ENCODE measurements at regions not wholly inside any gene's neighbourhood (a gene's known extent, or its start where the extent isn't known, plus 50 kb on each side); places are given as distances from the start of the nearest gene placed in this dataset.

DNA sequence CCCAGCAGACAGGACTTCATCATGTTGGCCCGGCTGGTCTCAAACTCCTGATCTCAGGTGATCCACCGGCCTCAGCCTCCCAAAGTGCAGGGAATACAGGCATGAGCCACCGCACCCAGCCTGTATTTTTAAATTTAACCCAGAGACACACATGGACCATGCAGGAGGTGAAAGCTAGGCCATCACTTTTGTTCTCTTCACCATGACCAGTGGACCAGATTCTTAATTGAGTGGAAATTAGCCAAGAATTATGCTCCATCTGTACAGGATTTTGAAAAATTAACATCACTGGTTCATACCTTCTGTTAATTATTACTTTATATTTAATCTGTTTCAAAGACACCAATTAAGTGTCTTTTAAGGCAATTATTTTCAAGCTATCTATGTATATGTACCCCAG is 493.6 kb upstream of the NOX3 start:
- H3K79me2 ChIP-seq (ENCODE audit: low read length): no peaks in the 10 kb centered on the region
- no peak overlapping the region for H3K27ac ChIP-seq (ENCODE audit: low read length)
- H3K36me3 ChIP-seq (replicated peaks; ENCODE audit: low read depth, low read length): no peaks in the 10 kb centered on the region
- H2AFZ ChIP-seq (ENCODE audit: low read depth, low read length): no peak overlapping the region
- no peak overlapping the region for H3K9ac ChIP-seq (ENCODE audit: low read length)
- TF ChIP-seq, protein P1, sequence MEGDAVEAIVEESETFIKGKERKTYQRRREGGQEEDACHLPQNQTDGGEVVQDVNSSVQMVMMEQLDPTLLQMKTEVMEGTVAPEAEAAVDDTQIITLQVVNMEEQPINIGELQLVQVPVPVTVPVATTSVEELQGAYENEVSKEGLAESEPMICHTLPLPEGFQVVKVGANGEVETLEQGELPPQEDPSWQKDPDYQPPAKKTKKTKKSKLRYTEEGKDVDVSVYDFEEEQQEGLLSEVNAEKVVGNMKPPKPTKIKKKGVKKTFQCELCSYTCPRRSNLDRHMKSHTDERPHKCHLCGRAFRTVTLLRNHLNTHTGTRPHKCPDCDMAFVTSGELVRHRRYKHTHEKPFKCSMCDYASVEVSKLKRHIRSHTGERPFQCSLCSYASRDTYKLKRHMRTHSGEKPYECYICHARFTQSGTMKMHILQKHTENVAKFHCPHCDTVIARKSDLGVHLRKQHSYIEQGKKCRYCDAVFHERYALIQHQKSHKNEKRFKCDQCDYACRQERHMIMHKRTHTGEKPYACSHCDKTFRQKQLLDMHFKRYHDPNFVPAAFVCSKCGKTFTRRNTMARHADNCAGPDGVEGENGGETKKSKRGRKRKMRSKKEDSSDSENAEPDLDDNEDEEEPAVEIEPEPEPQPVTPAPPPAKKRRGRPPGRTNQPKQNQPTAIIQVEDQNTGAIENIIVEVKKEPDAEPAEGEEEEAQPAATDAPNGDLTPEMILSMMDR (IDR thresholded peaks at IDR 0.05; ENCODE audit: low read depth, low read length): no peak
- TF ChIP-seq EZH2phosphoT487 (IDR thresholded peaks at IDR 0.05; ENCODE audit: low read depth): no peak
- H3K4me2 ChIP-seq (ENCODE audit: low read length): no peak overlapping the region
- H3K4me1 ChIP-seq (ENCODE audit: low read length): no peaks in the 10 kb centered on the region
- no peak overlapping the region for H3K4me3 ChIP-seq (ENCODE audit: low read length)
- no peaks in the 10 kb centered on the region for H3K9me3 ChIP-seq (ENCODE audit: insufficient read depth, low read length)
- H4K20me1 ChIP-seq (ENCODE audit: insufficient read depth, low read length): no peaks in the 10 kb centered on the region
- H3K27me3 ChIP-seq (ENCODE audit: low read depth, low read length): no peaks in the 10 kb centered on the region

DNA sequence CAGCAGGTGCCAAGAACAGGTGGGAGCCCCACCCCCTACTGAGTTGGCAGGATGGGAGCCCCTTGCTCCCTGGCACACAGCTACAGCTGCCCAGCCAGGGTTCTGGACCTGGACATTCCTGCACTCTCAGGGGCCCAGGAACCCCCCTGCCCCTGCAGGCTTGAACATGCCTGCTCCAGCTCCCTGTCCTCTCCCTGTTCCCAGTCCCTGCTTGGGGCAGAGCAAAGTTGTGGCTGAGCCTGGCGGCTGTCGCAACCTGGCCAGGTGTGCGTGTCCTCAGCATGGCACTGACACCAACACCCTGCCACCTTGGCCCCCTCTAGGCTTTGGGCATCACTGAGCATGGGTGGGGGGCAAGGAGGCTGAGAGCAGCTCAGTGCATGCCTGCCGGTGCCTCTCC is 491.2 kb upstream of the NOX3 start:
- Histone ChIP-seq H3K9ac (ENCODE audit: low read length) (no peak overlapping the region), H3K79me2 (ENCODE audit: low read length) (no peaks in the 10 kb centered on the region), H4K20me1 (ENCODE audit: insufficient read depth, low read length) (no peaks in the 10 kb centered on the region), H2AFZ (ENCODE audit: low read depth, low read length) (no peak overlapping the region), H3K27me3 (ENCODE audit: low read depth, low read length) (no peaks in the 10 kb centered on the region), H3K4me3 (ENCODE audit: low read length) (no peak overlapping the region), H3K9me3 (ENCODE audit: insufficient read depth, low read length) (no peaks in the 10 kb centered on the region), H3K4me1 (ENCODE audit: low read length) (no peaks in the 10 kb centered on the region), H3K4me2 (ENCODE audit: low read length) (no peak overlapping the region), H3K36me3 (replicated peaks; ENCODE audit: low read depth, low read length) (no peaks in the 10 kb centered on the region), H3K27ac (ENCODE audit: low read length) (no peak overlapping the region)
- TF ChIP-seq, protein P1 (IDR thresholded peaks at IDR 0.05; ENCODE audit: low read depth, low read length): no peak
- no peak for TF ChIP-seq EZH2phosphoT487 (IDR thresholded peaks at IDR 0.05; ENCODE audit: low read depth)

DNA sequence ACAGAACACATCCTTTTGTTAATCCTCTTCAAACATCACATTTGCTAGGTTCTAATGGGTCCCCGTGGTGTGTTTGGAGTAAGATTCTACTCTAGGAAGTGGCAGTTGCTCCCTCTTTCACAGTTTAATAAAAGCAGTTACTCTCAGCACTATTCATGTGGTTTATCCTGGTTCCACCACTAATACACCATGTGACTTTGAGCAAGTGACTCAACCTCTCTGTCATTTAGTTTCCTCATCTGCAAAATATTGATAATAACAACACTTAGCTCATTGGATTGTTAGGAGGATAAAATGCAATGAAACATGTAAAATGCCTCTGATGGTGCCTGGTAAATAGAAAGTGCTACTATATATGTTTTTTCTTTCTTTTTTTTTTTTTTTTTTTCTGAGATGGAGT is 488.0 kb upstream of the NOX3 start:
- Histone ChIP-seq H3K36me3 (replicated peaks; ENCODE audit: low read depth, low read length) (no peaks in the 10 kb centered on the region), H3K4me3 (ENCODE audit: low read length) (no peak overlapping the region), H3K27ac (ENCODE audit: low read length) (no peak overlapping the region), H2AFZ (ENCODE audit: low read depth, low read length) (no peak overlapping the region), H3K9ac (ENCODE audit: low read length) (no peak overlapping the region), H3K79me2 (ENCODE audit: low read length) (no peaks in the 10 kb centered on the region), H3K9me3 (ENCODE audit: insufficient read depth, low read length) (no peaks in the 10 kb centered on the region), H4K20me1 (ENCODE audit: insufficient read depth, low read length) (no peaks in the 10 kb centered on the region), H3K27me3 (ENCODE audit: low read depth, low read length) (no peaks in the 10 kb centered on the region), H3K4me2 (ENCODE audit: low read length) (no peak overlapping the region), H3K4me1 (ENCODE audit: low read length) (no peaks in the 10 kb centered on the region)
- TF ChIP-seq EZH2phosphoT487 (IDR thresholded peaks at IDR 0.05; ENCODE audit: low read depth): no peak
- TF ChIP-seq, protein P1 (IDR thresholded peaks at IDR 0.05; ENCODE audit: low read depth, low read length): no peak

DNA sequence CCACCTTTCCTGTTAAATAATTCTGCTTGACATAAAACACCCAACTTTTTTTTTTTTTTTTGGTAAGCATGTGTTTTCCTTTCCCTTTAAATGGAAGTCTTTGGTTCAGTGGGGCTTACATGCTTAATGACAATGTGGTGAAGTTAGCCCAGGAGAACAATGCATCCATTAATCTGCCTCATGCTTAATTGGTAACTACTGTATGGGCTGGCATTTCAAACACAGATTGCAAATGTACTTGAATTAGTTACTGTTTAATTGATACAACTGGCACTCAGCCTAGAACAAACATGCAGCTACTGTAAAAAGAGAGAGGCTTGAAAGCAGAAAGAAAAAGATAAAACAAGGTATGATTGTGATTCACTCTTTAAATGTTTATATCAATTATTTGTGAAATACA is 483.6 kb upstream of the NOX3 start:
- Histone ChIP-seq H3K36me3 (replicated peaks; ENCODE audit: low read depth, low read length) (no peaks in the 10 kb centered on the region), H3K4me1 (ENCODE audit: low read length) (no peaks in the 10 kb centered on the region), H3K4me2 (ENCODE audit: low read length) (no peak overlapping the region), H2AFZ (ENCODE audit: low read depth, low read length) (no peak overlapping the region), H3K27ac (ENCODE audit: low read length) (no peak overlapping the region), H3K27me3 (ENCODE audit: low read depth, low read length) (no peaks in the 10 kb centered on the region), H3K9me3 (ENCODE audit: insufficient read depth, low read length) (no peaks in the 10 kb centered on the region), H3K4me3 (ENCODE audit: low read length) (no peak overlapping the region), H3K79me2 (ENCODE audit: low read length) (no peaks in the 10 kb centered on the region), H4K20me1 (ENCODE audit: insufficient read depth, low read length) (no peaks in the 10 kb centered on the region), H3K9ac (ENCODE audit: low read length) (no peak overlapping the region)
- no peak for TF ChIP-seq EZH2phosphoT487 (IDR thresholded peaks at IDR 0.05; ENCODE audit: low read depth)
- TF ChIP-seq, protein P1 (IDR thresholded peaks at IDR 0.05; ENCODE audit: low read depth, low read length): no peak
